ENCODE measurements at regions not wholly inside any gene's neighbourhood (a gene's known extent, or its start where the extent isn't known, plus 50 kb on each side); places are given as distances from the start of the nearest gene placed in this dataset.

- CTCF ChIA-PET: interaction anchor here (0.5 to 1.6 kb wide), 2 partner anchors 17 to 885 kb away, joined by 3 to 6 read pairs; no protein-coding TSS in a partner anchor
- TF ChIP-seq GLI4 (tag by site-specific recombination; IDR thresholded peaks at IDR 0.05): no peak
- TF ChIP-seq GLIS1 (tag by site-specific recombination; IDR thresholded peaks at IDR 0.05): no peak
- no peak for TF ChIP-seq SP7 (tag by site-specific recombination; IDR thresholded peaks at IDR 0.05)
- no peak for TF ChIP-seq ZNF112 (tag by site-specific recombination; IDR thresholded peaks at IDR 0.05)
- no peak for TF ChIP-seq SP3 (tag by site-specific recombination; IDR thresholded peaks at IDR 0.05)
- POLR2A ChIA-PET: no interaction called here
- H3K27ac ChIP-seq (ENCODE audit: extremely low read depth, low read depth, low read length): no peak overlapping the region
- H3K4me3 ChIP-seq (ENCODE audit: low read depth, low read length): no peak overlapping the region
- no peaks in the 10 kb centered on the region for H3K4me1 ChIP-seq (ENCODE audit: control insufficient read depth, insufficient read depth, low read length)
- no peaks in the 10 kb centered on the region for H3K9me3 ChIP-seq (ENCODE audit: control insufficient read depth, insufficient read depth, low read depth, low read length)
- no peaks in the 10 kb centered on the region for H3K36me3 ChIP-seq (ENCODE audit: control insufficient read depth in 2 of 2, insufficient read depth in 1 of 2, low read length in 2 of 2)
Measured at GRCh38 chr6:79797163-79797764, 150.1 kb downstream of the ELOVL4 start.

- no peaks in the 10 kb centered on the region for H3K36me3 ChIP-seq (ENCODE audit: control insufficient read depth in 2 of 2, insufficient read depth in 1 of 2, low read length in 2 of 2)
- POLR2A ChIA-PET: no interaction called here
- no peak overlapping the region for H3K27ac ChIP-seq (ENCODE audit: extremely low read depth, low read depth, low read length)
- CTCF ChIA-PET: interaction anchor here (1.1 to 1.6 kb wide), 2 partner anchors 18 to 35 kb away, joined by 3 to 6 read pairs; no protein-coding TSS in a partner anchor
- H3K9me3 ChIP-seq (ENCODE audit: control insufficient read depth, insufficient read depth, low read depth, low read length): no peaks in the 10 kb centered on the region
- no peaks in the 10 kb centered on the region for H3K4me1 ChIP-seq (ENCODE audit: control insufficient read depth, insufficient read depth, low read length)
- H3K4me3 ChIP-seq (ENCODE audit: low read depth, low read length): no peak overlapping the region
- TF ChIP-seq MYNN (tag by site-specific recombination; IDR thresholded peaks at IDR 0.05; ENCODE audit: borderline replicate concordance) (no peak), ZXDB (tag by site-specific recombination; IDR thresholded peaks at IDR 0.05) (no peak), ZBTB7A (tag by site-specific recombination; IDR thresholded peaks at IDR 0.05; ENCODE audit: low read depth) (no peak), ZNF423 (tag by site-specific recombination; IDR thresholded peaks at IDR 0.05) (no peak), ZNF169 (tag by site-specific recombination; IDR thresholded peaks at IDR 0.05) (no peak), ZNF777 (tag by site-specific recombination; IDR thresholded peaks at IDR 0.05; ENCODE audit: borderline replicate concordance) (no peak), OVOL3 (tag by site-specific recombination; IDR thresholded peaks at IDR 0.05) (no peak), AEBP2 (tag by site-specific recombination; IDR thresholded peaks at IDR 0.05; ENCODE audit: borderline replicate concordance) (no peak), ZNF76 (tag by site-specific recombination; IDR thresholded peaks at IDR 0.05; ENCODE audit: borderline replicate concordance, low read depth) (no peak), GLIS1 (tag by site-specific recombination; IDR thresholded peaks at IDR 0.05) (no peak), ZNF48 (tag by site-specific recombination; IDR thresholded peaks at IDR 0.05) (no peak), ATF2 (tag by site-specific recombination; IDR thresholded peaks at IDR 0.05; ENCODE audit: low read depth) (no peak), ZNF558 (tag by site-specific recombination; IDR thresholded peaks at IDR 0.05) (no peak)
Measured at GRCh38 chr6:79796197-79796596, 151.2 kb downstream of the ELOVL4 start.

GRCh38 chr6:79789896-79790295, 157.5 kb downstream of the ELOVL4 start:
- TF ChIP-seq ZEB2 (tag by site-specific recombination; IDR thresholded peaks at IDR 0.05) (no peak), ZNF843 (tag by site-specific recombination; IDR thresholded peaks at IDR 0.05) (no peak), YY2 (tag by site-specific recombination; IDR thresholded peaks at IDR 0.05) (no peak)
- CTCF ChIA-PET: interaction anchor here (0.8 to 2.9 kb wide), 3 partner anchors 11 to 52 kb away, joined by 6 to 18 read pairs (median 16); no protein-coding TSS in a partner anchor
- Histone ChIP-seq H3K27ac (ENCODE audit: extremely low read depth, low read depth, low read length) (no peak overlapping the region), H3K4me1 (ENCODE audit: control insufficient read depth, insufficient read depth, low read length) (no peaks in the 10 kb centered on the region), H3K9me3 (ENCODE audit: control insufficient read depth, insufficient read depth, low read depth, low read length) (no peaks in the 10 kb centered on the region), H3K4me3 (ENCODE audit: low read depth, low read length) (no peak overlapping the region), H3K36me3 (ENCODE audit: control insufficient read depth in 2 of 2, insufficient read depth in 1 of 2, low read length in 2 of 2) (no peaks in the 10 kb centered on the region)
- POLR2A ChIA-PET: no interaction called here
